PC-3 (cell line): ENCODE measurements at regions not wholly inside any gene's neighbourhood (a gene's known extent, or its start where the extent isn't known, plus 50 kb on each side); places are given as distances from the start of the nearest gene placed in this dataset.

Experiments used
- ATAC-seq: fragments of 200-7000 bp; cut with Tn5 transposase; 2 replicates; pipeline ENCODE4 v1.9.1; 2020; ENCODE audit warnings: mild to moderate bottlenecking, moderate library complexity
- BruUV-seq: library from RNA; stranded (reverse); fragments of 400-500 nt; replicated peaks from 2 replicates; lab custom pipeline; 2021; lab: Mats Ljungman, UMichigan
- CTCF ChIA-PET: fragments of 300-600 bp; sonication (Branson Sonifier 250); formaldehyde crosslinking; loops from one replicate; lab custom pipeline; 2022; ENCODE audit warnings: antibody characterized with exemption; lab: Charles Lee
- POLR2A ChIA-PET: fragments of 300-600 bp; sonication (Branson Sonifier 250); formaldehyde crosslinking; loops from one replicate; lab custom pipeline; 2022; ENCODE audit warnings: antibody characterized with exemption; ENCODE audit not compliant: unreplicated experiment; lab: Charles Lee
- DNase-seq: peaks from one replicate; pipeline ENCODE4 v3.0.0-alpha.2; 2015
- H2AFZ ChIP-seq: fragments of 300-600 bp; sonication (generic); 2 replicates; pipeline ENCODE4 v1.6.0; 2016; ENCODE audit warnings: antibody characterized with exemption, low read length
- H3F3A ChIP-seq: fragments of 300-600 bp; sonication (generic); one replicate; pipeline ENCODE4 v1.6.0; 2017; ENCODE audit warnings: antibody characterized with exemption, low read length, control low read depth, mild to moderate bottlenecking; ENCODE audit not compliant: unreplicated experiment
- H3K27ac ChIP-seq: fragments of 300-600 bp; sonication (generic); 2 replicates; pipeline ENCODE4 v1.5.1; 2016; ENCODE audit warnings: mild to moderate bottlenecking, low read length
- H3K27me3 ChIP-seq: fragments of 300-600 bp; sonication (generic); 2 replicates; pipeline ENCODE4 v1.6.1; 2016; ENCODE audit warnings: low read length, mixed read lengths
- H3K36me3 ChIP-seq: fragments of 300-600 bp; sonication (generic); 2 replicates; pipeline ENCODE4 v1.6.1; 2016; ENCODE audit warnings: low read depth, mixed run types, low read length, mixed read lengths
- H3K4me1 ChIP-seq: fragments of 300-600 bp; sonication (generic); 2 replicates; pipeline ENCODE4 v1.5.1; 2016; ENCODE audit warnings: low read length; ENCODE audit not compliant: insufficient read depth
- H3K4me2 ChIP-seq: fragments of 300-600 bp; sonication (generic); 2 replicates; pipeline ENCODE4 v1.6.0; 2016; ENCODE audit warnings: low read length
- H3K4me3 ChIP-seq: fragments of 300-600 bp; sonication (generic); 2 replicates; pipeline ENCODE4 v1.5.1; 2016; ENCODE audit warnings: mild to moderate bottlenecking, low read length, mixed read lengths
- H3K79me2 ChIP-seq: fragments of 300-600 bp; sonication (generic); 2 replicates; pipeline ENCODE4 v1.6.1; 2017; ENCODE audit warnings: low read length, mixed read lengths
- H3K9ac ChIP-seq: fragments of 300-600 bp; sonication (generic); 2 replicates; pipeline ENCODE4 v1.6.0; 2016; ENCODE audit warnings: mild to moderate bottlenecking, low read length
- H3K9me2 ChIP-seq: fragments of 300-600 bp; sonication (generic); replicated peaks from 2 replicates; pipeline ENCODE4 v1.6.1; 2016; ENCODE audit warnings: mixed run types, low read length, mixed read lengths
- H3K9me3 ChIP-seq: fragments of 300-600 bp; sonication (generic); 2 replicates; pipeline ENCODE4 v1.6.1; 2016; ENCODE audit warnings: low read length, mixed read lengths
- H4K20me1 ChIP-seq: fragments of 300-600 bp; sonication (generic); 2 replicates; pipeline ENCODE4 v1.6.1; 2016; ENCODE audit warnings: low read length, mixed read lengths
- CTCF ChIP-seq: fragments of 300-600 bp; sonication (generic); conservative IDR thresholded peaks from 2 replicates; pipeline ENCODE4 v1.5.1; 2017; ENCODE audit warnings: antibody characterized with exemption, low read depth, mild to moderate bottlenecking, low read length
- EZH2 ChIP-seq: fragments of 300-600 bp; sonication (generic); IDR thresholded peaks from one replicate; pipeline ENCODE4 v1.6.1; 2017; ENCODE audit warnings: antibody characterized with exemption, mild to moderate bottlenecking, low read length; ENCODE audit not compliant: unreplicated experiment
- EZH2phosphoT487 ChIP-seq: fragments of 300-600 bp; sonication (generic); IDR thresholded peaks from 2 replicates; pipeline ENCODE4 v1.6.1; 2018; ENCODE audit warnings: mild to moderate bottlenecking, antibody characterized with exemption, low read length, borderline replicate concordance
- intact Hi-C: fragments of 100-400 bp; cut with micrococcal nuclease; formaldehyde crosslinking; loops from 2 replicates; pipeline ENCODE4 v1.9.0; 2023

- no peak overlapping the region for H3K27ac ChIP-seq
- H3F3A ChIP-seq, result no peaks in the 10 kb centered on the region
- H3K9ac ChIP-seq, result no peak overlapping the region
- H3K79me2 ChIP-seq, result no peaks in the 10 kb centered on the region
- ChIA-PET POLR2A (no interaction called here), CTCF (no interaction called here)
- H3K9me3 ChIP-seq, result no peaks in the 10 kb centered on the region
- H3K4me3 ChIP-seq, result no peak overlapping the region
- no peaks in the 10 kb centered on the region for H3K9me2 ChIP-seq
- no peak overlapping the region for H3K4me2 ChIP-seq
- no peaks in the 10 kb centered on the region for H3K27me3 ChIP-seq
- H4K20me1 ChIP-seq, result no peaks in the 10 kb centered on the region
- intact Hi-C loops, result no loop called here
- no peaks in the 10 kb centered on the region for H3K4me1 ChIP-seq
- no peaks in the 10 kb centered on the region for H3K36me3 ChIP-seq
- no peak overlapping the region for H2AFZ ChIP-seq
- DNase-seq (no peak), ATAC-seq (no peak)
- no peak for TF ChIP-seq CTCF
- TF ChIP-seq EZH2, result no peak
- TF ChIP-seq EZH2phosphoT487, result no peak
- BruUV-seq, result no TSS peak
Observed at GRCh38 chr7:86534641-86535040, 109.1 kb upstream of the GRM3 start.

GRCh38 chr7:86504229-86504628, 139.5 kb upstream of the GRM3 start:
- Histone ChIP-seq H3K27ac (no peak overlapping the region), H3K9ac (no peak overlapping the region), H2AFZ (no peak overlapping the region), H3F3A (peaks cover 4% of the 10 kb centered on the region), H3K27me3 (peaks cover 6% of the 10 kb centered on the region), H3K79me2 (no peaks in the 10 kb centered on the region), H4K20me1 (no peaks in the 10 kb centered on the region), H3K4me3 (no peak overlapping the region), H3K36me3 (no peaks in the 10 kb centered on the region), H3K4me2 (peak overlapping the region; percentile 3; the same call in 1 of the 2 replicates), H3K9me2 (no peaks in the 10 kb centered on the region), H3K4me1 (peaks cover 11% of the 10 kb centered on the region), H3K9me3 (no peaks in the 10 kb centered on the region)
- ChIA-PET POLR2A (no interaction called here), CTCF (no interaction called here)
- intact Hi-C loops, result no loop called here
- BruUV-seq, result no TSS peak
- DNase-seq (peak; percentile 55), ATAC-seq (peak; percentile 86)
- TF ChIP-seq CTCF, result no peak
- no peak for TF ChIP-seq EZH2phosphoT487
- no peak for TF ChIP-seq EZH2

- CTCF ChIA-PET, result no interaction called here
- Histone ChIP-seq H3K4me3 (no peak overlapping the region), H3K4me2 (no peak overlapping the region), H3K27me3 (peaks cover 47% of the 10 kb centered on the region), H2AFZ (no peak overlapping the region), H4K20me1 (no peaks in the 10 kb centered on the region), H3K9ac (no peak overlapping the region), H3F3A (peaks cover 4% of the 10 kb centered on the region), H3K36me3 (no peaks in the 10 kb centered on the region), H3K4me1 (peaks cover 11% of the 10 kb centered on the region), H3K9me2 (no peaks in the 10 kb centered on the region), H3K9me3 (no peaks in the 10 kb centered on the region), H3K79me2 (no peaks in the 10 kb centered on the region), H3K27ac (no peak overlapping the region)
- BruUV-seq, result no TSS peak
- ATAC-seq (no peak), DNase-seq (no peak)
- POLR2A ChIA-PET, result no interaction called here
- intact Hi-C loops, result no loop called here
- TF ChIP-seq EZH2 (no peak), EZH2phosphoT487 (no peak), CTCF (no peak)
Observed at GRCh38 chr7:86499986-86500385, 143.7 kb upstream of the GRM3 start.
